NCI-H1694 treated with DMSO at 0.1 percent for 48 hours (cell line): ENCODE measurements at regions not wholly inside any gene's neighbourhood (a gene's known extent, or its start where the extent isn't known, plus 50 kb on each side); places are given as distances from the start of the nearest gene placed in this dataset.

Source experiments
- DNase-seq: peaks from one replicate; lab custom pipeline; 2025; lab: John Stamatoyannopoulos, UW

DNA sequence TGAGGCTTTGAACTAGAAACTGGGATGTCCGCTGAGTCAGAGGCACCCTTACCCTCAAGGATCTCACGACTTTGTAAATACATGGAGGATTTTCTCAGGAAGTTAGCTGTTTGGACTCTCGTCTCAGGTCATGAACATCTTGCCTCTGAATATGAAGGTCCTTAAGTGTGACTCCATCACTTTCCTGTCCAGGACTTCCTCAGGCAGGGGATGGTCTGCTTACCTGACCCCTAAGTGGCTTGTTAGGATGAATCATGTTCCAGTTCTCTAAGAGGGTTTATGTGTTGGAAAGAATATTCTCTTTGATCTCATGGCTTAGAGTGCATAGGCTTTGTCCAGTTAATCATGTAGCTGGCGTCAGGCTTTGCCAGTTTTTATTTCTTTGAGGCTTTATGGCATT is 511.7 kb upstream of the KLF4 start:
- no peak for DNase-seq

DNA sequence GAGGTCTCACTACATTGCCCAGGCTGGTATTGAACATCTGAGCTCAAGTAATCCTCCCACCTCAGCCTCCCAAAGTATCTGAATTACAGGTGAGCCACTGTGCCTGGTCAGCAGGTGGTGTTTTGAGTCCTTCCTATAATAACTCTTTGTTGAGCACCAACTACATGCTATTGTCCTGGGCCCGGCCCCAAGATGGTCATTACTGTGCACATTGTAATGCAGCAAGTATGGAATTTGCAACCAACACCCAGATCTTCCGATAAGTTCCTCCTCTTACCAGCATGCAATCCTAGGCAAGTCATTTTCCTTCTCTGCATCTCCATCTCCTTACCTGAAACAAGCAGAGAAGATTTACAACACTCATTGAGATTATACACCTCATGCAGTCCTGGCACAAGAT is 510.3 kb upstream of the KLF4 start:
- DNase-seq, result no peak

DNA sequence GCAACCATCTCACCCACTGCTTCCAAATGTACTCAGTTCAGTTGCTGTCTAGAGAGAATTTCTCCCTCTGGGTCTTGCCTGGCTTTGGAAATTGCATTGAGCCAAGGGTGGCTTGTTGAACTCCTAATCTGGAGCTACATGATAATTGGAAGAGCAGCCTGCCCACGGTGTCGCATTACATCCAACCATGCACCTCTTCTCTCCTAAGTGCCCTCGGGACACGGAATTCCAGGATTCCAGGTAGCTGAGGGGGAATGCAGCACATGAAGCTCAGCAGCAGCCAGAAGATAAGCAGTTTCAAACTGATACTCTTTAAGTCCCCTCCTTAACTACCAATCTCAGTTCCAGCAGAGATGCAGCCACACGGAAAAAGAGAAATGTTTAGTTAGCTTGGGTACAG is 509.4 kb upstream of the KLF4 start:
- no peak for DNase-seq

DNA sequence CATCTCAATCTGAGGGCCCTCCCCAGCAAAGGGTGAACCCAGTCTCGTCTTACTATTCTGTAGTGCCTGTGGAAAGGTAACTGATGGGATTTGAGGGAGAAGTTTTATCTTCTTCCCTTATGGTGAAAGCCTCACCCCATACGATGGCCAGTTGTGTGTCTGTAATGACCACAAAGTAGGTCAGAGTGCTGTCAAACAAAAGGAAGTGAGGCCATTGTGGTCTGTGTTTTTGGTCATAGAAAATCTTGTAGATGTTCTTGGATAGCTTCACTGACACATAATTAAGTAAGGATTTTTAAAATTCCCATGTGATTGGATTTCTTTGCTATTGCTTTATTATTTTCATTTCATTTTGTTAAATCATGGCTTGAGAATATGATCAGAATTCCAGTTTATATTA is 505.1 kb upstream of the KLF4 start:
- no peak for DNase-seq

DNA sequence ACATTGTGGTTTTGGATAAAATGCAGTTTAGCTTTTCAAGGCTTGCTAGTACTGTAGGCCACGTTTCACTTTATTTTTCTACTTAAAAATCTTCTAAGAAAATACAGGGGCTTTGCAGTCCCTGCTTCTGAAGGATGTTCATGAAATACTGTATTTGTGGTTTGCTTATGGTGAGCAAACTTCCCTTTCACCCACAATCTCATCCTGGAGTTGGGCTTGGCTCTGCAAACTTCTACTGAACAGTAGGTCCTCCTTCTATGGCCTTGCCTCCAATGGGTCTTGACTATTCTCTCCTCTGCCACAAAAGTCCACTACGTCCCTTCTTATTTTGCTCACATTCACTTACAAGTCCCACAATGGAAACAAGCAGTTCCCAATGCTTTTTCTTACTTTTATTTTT is 502.7 kb upstream of the KLF4 start:
- no peak for DNase-seq

DNA sequence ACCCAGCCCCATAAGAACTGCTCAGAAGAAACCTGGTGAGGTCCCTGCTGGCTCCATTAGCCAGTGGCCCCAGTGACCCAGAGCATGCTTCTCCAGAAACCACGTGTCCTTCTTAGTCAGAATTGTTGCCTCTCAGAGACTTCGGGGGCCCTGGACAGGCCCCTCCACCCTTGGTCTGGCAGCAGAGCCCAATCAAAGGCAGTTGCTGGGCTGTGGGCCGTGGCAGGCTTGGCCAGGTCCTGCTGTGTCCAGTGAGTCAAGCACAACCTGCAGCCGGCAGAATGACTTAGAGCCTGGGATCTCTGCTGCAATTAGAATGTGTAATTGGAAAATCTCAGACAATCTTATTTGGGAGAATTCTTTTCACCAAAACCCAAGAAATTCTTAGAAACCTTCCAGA is 502.0 kb upstream of the KLF4 start:
- DNase-seq, result no peak

DNA sequence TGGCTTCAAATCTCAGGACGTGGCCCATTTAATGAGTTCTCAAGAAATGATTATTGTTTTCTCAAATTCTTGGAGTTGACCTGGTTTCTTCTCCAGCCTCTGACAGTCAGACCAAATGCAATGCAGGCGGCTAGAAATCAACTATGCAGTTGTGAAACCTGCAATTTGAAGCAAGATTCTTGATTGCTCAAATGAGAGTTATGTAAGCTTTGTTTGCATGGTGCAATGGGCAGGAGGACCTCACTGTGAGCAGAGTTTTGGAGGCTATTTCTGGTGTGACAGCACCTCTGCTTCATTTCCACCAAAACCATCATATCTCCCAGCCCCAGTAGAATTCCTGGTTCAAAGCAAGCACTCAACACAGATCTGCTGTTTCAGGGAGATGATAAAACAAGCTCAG is 500.0 kb upstream of the KLF4 start:
- no peak for DNase-seq

DNA sequence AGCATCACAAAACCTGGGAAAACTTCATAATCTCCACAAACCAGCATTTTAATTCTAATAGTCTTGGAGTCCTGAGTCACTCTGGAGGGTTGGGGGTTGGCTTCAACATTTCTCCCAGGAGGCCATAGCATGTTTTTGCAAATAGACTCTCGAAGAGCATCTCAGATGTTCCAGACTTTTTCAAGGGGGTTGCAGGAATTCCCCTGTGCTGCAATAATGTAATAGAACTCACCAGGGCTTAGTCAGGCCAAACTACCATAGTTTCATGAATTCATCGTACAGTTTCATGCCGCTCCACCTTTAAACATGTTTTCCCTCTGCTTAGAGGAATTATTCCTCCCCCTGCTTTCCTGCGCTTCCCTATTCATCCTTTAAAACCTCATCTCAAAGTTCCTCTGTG is 499.5 kb upstream of the KLF4 start:
- no peak for DNase-seq

DNA sequence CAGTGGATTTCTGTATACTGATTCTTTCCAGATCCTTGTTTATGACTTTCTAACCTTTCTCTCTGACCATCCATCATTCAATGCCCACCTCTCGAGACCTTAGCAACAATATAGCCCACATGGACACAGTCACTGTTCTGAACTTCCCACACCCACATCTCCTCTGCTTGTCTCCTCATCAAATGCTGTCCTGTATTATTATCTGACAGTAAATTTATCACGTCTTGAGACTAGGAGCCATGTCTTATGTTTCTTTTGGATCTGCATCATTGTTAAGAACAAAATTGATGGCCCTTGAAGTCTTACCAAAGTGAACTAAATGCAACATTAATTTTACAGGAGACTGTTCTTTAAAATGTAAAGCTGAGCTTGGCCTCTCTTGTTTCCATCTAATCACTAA is 495.4 kb upstream of the KLF4 start:
- DNase-seq, result no peak

DNA sequence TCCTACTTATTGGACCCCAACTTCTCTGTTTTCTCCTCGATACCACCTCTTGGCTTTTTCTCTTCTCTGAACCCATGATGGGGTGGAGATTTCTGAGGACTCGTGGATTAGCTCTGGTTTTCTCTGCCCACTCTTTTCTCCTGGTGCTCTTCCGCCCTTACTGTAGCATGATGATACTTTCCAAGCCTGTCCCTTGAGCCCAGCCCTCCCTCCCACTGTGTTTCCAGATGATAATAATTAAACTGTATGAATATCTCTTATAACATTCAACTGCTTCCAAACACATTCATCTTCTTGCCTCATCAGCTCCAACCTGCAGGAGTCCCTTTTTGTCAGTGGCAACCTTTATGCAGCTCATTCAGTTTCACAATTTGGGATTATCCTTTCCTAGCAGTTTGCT is 494.2 kb upstream of the KLF4 start:
- DNase-seq, result no peak

DNA sequence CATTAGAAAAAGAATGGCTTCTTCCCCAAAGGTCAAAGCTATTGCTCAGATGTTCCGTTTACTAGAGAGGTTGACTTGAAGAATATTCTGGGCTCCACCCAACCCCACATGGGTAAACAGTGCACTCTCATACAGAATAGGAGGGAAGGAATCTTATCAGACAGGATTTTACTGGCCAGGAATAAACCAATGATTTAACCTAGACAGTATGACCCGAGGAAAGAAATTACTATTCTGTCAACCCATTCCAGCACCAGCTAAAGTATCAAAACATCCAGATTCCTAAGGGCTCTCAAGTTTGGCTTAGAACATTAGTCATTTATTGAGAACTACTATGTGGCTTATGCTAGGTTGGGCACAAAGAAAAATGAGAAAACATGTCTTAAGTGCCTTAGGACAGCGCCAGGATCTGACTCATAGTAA is 493.6 kb upstream of the KLF4 start:
- no peak for DNase-seq

DNA sequence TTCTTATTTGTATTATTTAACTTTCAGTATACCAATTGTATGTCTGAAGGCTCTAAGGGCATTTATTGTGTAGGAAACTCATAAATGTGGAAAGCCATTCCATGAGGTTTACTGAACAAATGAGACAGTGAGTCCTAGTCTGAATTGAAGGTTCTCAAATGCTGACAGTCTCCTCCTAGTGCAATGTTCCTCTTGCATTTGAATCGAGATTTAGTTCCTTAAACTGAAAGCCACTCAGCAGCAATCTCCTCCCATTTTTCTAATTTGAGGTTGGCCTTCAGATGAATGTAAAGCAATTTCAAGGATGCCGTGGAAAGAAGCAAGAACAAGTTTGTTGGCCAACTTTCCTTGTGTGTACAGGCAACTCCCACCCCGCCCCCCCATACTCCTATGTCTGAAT is 493.2 kb upstream of the KLF4 start:
- no peak for DNase-seq

DNA sequence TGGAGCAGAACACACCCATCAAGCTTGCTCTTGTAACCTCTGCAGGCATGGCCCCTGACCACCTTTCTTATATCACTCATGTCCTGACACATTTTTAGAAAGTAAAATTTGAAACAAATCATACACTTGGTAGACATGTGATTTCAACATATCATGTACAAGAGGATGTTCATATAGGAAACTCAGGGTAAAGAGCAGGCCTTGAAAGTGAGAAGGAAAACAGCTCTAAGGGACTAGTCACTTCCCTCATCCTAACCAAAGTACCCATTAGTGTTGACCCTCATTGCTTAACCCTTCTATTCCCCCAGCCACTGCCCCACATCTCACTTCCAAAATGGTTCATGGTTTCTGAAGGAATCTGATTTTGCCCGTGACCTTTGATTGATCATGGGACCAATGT is 492.4 kb upstream of the KLF4 start:
- DNase-seq, result no peak

DNA sequence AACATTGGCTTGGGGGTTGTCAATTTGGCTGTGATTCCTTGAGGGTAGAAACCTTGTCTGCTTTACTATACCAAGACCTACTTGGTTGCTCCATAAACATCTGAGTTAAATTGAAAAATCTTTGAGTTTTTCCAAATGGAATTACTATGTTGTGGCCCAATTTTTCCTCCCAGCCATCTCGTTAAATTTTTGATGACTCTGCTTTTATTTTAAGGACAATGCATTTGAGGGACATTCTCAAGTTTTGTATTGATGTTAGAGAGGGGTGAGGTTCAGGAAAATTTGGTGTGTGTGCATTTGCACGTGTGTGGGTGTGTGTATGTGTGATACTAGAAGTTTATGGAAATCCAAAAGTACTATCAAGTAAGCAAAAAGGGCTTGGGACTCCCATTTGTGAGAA is 491.4 kb upstream of the KLF4 start:
- no peak for DNase-seq

DNA sequence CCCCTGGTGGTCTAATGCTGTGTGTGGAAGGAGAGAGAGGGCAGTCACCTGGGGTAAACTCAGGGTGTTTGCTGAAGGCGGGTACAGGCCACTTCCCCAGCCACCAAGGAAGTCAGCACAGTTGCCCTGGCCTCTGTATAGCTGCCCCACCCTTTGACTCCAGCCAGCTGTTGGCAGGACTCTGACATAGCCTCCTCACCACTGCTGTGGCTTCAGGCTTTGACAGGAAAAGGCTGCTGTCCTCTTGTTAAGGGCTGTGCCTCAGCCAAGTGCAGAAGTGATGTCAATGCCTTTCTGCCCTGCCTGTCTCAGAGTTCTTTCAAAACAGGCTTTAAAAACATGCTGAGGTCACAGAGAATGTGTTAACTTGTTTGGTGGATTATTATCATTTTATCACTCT is 487.2 kb upstream of the KLF4 start:
- DNase-seq, result no peak

DNA sequence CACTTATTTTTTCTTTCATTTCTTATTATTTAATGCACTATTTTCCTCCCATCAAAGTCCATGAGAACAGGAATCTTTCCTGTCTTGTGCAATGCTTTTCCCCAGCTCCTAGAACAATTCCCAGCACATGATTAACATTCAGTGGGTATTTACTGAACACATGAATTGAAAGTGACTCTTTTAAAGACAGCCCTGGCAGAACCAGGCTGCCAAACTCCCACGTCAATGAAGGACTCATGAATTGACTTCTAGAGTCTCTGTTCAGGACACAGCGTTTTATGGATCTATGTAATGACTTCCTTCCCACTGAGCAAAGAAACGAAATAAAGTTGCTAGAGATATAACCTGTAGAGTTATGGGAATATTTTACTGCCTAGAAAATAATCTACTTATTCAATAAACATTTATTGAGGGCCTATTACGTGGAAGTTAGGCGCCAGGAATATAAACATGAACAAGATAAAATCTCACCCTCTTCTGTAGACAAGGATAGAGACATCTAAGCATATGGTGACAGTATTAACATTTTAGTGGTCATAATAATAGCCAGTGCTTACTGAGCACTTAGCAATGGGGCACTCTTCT is 485.9 kb upstream of the KLF4 start:
- no peak for DNase-seq

DNA sequence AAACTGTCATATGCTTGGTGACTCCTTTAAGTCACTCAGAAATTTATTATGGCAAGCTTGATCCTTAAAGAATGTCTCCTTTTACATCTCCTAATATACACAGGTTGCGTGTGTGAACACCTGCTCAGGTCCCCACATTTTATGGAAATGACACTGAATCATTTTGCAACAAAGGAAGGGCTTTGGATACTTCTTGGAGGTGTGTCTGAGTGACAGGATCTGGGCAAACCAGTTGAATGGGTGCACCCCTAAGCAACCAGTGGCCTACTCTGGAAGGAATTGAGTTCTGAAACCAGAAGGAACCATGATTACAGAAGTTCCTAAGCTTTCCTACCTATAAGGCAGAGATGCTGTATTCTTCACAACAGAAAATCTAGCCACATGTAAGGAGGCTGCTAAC is 483.9 kb upstream of the KLF4 start:
- no peak for DNase-seq

DNA sequence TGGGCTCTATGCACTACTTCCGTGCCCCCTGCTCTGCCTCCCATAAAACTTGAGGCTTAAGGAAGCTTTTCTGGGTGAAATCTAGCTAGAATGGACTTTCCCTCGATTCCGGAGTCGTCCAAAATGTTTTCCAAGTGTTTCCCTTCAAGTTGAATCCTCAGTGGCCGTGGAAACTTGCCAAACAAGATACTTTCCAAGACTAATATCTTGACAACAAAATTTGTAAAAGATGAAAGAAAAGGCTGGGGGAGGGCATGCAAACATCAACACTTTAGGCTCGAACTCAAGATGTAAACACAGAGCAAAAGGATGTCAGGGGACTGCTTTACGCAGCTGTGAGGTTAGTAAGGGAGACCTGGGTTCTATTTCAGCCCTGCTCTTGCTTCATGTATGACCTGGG is 482.8 kb upstream of the KLF4 start:
- no peak for DNase-seq

DNA sequence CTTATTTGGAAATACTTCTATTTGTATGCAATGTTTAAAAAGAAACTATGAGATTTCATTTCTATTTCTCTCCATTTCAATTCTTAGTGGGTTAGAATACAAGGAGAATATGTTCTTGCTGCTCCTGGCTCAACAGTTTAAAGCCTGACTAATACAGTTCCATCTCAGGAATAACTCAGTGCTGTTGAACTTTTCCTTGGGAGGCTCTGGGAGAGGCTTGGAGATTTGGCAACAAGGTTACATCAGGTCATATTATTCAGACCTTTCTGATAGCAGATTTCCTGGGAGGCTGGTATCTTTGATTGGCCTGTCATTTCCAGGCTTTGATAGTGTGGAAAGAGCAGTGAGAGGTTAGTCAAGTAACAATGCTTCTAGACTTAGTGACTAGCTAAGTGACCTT is 481.7 kb upstream of the KLF4 start:
- no peak for DNase-seq

DNA sequence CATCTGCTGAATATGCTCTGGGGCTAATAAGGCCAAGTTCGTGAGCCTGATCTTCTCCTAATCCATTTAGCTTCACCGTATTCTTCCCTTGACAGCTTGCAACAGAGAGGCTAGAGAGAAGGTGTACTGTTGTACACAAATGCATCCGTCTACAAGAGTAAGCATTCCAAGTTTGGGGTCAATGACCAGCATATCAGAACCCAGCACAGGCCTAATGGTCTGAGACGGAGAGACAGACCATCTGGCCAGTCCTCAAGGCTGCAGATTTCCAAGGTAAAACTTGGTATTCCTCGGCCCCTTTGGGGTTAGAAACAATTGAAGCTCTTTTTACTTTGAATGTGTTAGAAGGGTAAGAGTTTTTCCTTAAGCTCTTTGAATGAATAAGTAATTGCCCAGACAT is 481.2 kb upstream of the KLF4 start:
- no peak for DNase-seq

DNA sequence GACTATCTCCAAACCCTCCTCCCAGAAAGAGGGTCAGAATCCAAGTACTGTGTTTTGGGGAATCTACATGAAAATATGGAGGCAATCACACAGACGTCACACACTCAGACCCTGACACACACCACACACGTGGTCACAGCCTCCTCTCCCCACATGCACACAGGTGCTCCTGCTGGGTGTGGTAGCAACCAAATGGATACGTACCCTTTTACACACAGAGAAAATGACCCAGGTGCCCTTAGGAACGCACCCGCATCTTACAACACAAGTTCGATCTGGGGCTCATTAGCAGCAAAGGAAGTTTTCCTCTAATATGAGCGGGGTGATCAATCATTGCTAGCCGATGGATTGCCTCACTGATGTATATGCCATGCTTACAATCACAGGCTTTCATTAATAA is 480.2 kb upstream of the KLF4 start:
- no peak for DNase-seq

DNA sequence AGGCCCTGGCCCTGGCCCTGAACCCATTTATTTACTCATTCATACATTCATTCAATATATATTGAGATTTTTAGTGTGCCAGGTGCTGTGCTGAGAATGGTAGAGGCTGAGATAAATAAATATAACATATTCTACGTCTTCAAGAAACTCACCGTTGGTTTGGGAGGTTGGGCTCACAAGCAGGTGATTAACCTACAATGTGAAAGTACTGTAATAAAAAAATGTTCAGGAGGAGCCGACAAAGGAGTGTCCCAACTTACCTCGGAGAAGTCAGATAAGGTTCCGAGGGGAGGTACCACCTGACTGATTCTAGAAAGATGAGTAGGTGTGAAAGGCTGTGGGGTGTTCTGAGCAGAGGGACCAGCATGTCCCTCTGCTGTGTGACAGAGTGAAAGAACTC is 479.6 kb upstream of the KLF4 start:
- no peak for DNase-seq

DNA sequence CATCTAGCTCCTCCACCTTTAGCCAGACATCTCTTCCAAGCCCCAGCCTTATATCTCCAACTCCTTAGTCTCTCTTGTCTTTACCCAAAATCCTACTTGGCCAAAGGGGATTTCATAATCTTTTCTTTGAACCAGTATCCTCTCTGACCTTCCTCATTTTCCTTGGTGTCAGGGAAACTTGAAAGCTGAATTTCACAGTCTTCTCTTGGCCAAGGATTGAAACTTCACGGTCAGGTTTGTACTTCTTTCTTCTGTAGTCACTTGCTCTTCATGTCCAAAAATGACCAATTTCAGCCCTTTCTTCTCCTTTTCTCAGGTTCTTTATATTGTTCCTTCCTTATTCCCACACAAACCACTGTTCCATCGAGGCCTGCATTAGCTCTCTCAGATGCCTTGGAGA is 473.7 kb upstream of the KLF4 start:
- DNase-seq, result no peak

DNA sequence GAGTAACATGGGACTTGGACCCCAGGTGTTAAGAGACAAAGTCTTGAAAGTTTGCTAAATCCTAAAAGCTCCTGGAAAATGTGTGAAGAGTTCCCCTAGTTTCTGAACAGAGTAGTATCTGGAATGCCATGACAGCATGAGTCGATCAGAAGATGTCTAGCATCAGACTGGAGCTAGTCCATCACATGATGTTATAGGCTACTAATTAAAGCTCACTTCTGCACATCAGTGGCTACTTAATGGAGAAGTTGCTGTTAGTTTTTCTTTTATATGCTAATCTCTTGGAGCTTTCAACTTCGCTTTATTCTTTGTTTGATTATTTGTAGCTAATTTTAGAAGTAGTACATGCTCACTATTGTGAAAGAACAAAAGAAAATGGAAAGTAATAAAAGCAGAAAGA is 471.3 kb upstream of the KLF4 start:
- no peak for DNase-seq

DNA sequence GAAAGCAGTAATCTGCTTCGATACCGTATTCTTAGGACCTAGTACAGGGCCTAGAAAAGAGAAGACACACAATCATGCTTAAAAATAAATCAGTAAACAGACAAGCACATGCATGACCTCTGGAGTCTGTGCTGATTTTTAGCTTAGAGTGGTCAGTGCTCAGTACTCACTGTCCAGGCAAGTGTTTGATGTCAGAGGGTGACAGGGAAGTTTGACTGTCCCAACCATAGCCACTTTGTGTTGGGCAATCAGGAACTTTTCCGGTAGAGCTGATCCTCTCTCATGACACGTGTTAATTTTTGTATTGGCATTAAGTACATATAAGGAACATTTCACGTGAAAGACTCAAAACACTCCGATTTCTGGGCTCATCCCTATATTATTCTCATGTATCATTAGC is 464.7 kb upstream of the KLF4 start:
- DNase-seq, result no peak
